Heart left ventricle (tissue), 16 donors: ENCODE measurements at regions not wholly inside any gene's neighbourhood (a gene's known extent, or its start where the extent isn't known, plus 50 kb on each side); places are given as distances from the start of the nearest gene placed in this dataset.

Experiments
- ATAC-seq, 4 donors: fragments of 200-7000 bp; cut with Tn5 transposase; one replicate each; pipeline ENCODE4 v1.9.1; 2020 to 2022; ENCODE audit warnings: moderate library complexity in 4 of 4, mild to moderate bottlenecking in 3 of 4, moderate number of reproducible peaks in 1 of 4
- DNase-seq, 5 donors: peaks; one replicate each; pipeline ENCODE4 v3.0.0-alpha.2; 2020
- H3K27ac ChIP-seq, 12 donors: fragments of 200-600 bp; sonication (generic) in 4 of 12; one replicate each; pipeline versions ENCODE4 v1.5.0 to v1.8.0; 2016 to 2022; ENCODE audit warnings: mild to moderate bottlenecking in 2 of 12
- H3K27me3 ChIP-seq, 9 donors: fragments of 200-600 bp; sonication (generic) in 2 of 9; one replicate each; pipeline versions ENCODE4 v1.5.1 to v1.8.0; 2016 to 2022; ENCODE audit warnings: mild to moderate bottlenecking in 3 of 9
- H3K36me3 ChIP-seq, 9 donors: fragments of 200-600 bp; sonication (generic) in 2 of 9; one replicate each; pipeline versions ENCODE4 v1.5.0 to v1.8.0; 2018 to 2022; ENCODE audit warnings: mild to moderate bottlenecking in 2 of 9
- H3K4me1 ChIP-seq, 12 donors: fragments of 200-600 bp; sonication (generic) in 4 of 12; one replicate each; pipeline versions ENCODE4 v1.5.0 to v1.8.0; 2016 to 2022; ENCODE audit warnings: mild to moderate bottlenecking in 3 of 12
- H3K4me3 ChIP-seq, 12 donors: fragments of 200-600 bp; sonication (generic) in 4 of 12; one replicate each; pipeline versions ENCODE4 v1.5.0 to v1.8.0; 2017 to 2022; ENCODE audit warnings: mild to moderate bottlenecking in 9 of 12, moderate library complexity in 4 of 12
- H3K9me3 ChIP-seq, 12 donors: fragments of 200-600 bp; sonication (generic) in 4 of 12; one replicate each; pipeline versions ENCODE4 v1.5.0 to v1.8.0; 2016 to 2022; ENCODE audit warnings: mild to moderate bottlenecking in 1 of 12
- CTCF ChIP-seq, 12 donors: fragments of 200-600 bp; sonication (generic) in 4 of 12; IDR thresholded peaks; one replicate each; pipeline versions ENCODE4 v1.5.0 to v1.8.0; 2018 to 2022; ENCODE audit warnings: antibody characterized with exemption in 12 of 12, mild to moderate bottlenecking in 5 of 12
- POLR2A ChIP-seq, 2 donors: fragments of 450-650 bp; IDR thresholded peaks; one replicate each; pipeline ENCODE4 v1.6.1; 2017; ENCODE audit warnings: antibody characterized with exemption in 2 of 2, mild to moderate bottlenecking in 2 of 2, moderate library complexity in 2 of 2
- WGBS, 4 donors: extraction: QIAGEN DNeasy Blood & Tissue Kit in 2 of 4; methylation state at CpG; one replicate each; pipeline versions ENCODE4 v1.1.5 to v1.1.7; 2013 to 2018; 5-methylcytosine and 5-hydroxymethylcytosine counted together
- intact Hi-C, 10 donors: fragments of 100-400 bp; cut with DNase I; formaldehyde crosslinking; loops; one replicate each; pipeline versions ENCODE4 v1.11.1 to v1.14.2; 2022
- donor health status: ischemic (EF 13 %, LVEDD 7.1; RV severe dilation, severe dysfunction).
- donor health status: healthy with polysubstance abuse.
- donor health status: DM: no; HTN: yes; CAD: no.
- donor health status: DM: no; HTN: no; CAD: no.
- donor health status: ischemic (EF 25% LVEDD 6.9; RV normal size, moderate dysfunction).
- donor health status: ischemic (EF 25% LVEDD 5.7; RV mildly dilated, moderate dysfunction).
- donor health status: healthy.
- donor health status: DM: yes; HTN: yes; CAD: no.
- donor health status: ischemic (EF 35%, LVEDD 5.7; RV mildly dilated, moderate dysfunction).
- donor health status: nonischemic (EF 11% LVEDD 7.7; RV severe dilation, severe dysfunction).
- donor health status: DM: yes; HTN: yes; CAD: no.
- donor health status: PGD.
- donor health status: ischemic (EF 29% LVEDD 5.4; RV normal size, mild dysfunction).
- donor health status: nonischemic (EF 23%, LVEDD 6.1; RV moderate dilation, normal function).

- Histone ChIP-seq H3K36me3 (peaks cover 0 to 46% (median 40%) of the 10 kb centered on the region in 9 donors), H3K4me1 (peaks cover 16 to 96% (median 85%) of the 10 kb centered on the region in 12 donors), H3K9me3 (no peaks in the 10 kb centered on the region), H3K27ac (peak overlapping the region in 9 of 12 donors; percentile 1 to 52 (median 16)), H3K27me3 (no peaks in the 10 kb centered on the region), H3K4me3 (no peak overlapping the region)
- ATAC-seq (peak in 3 of 4 donors; percentile 25 to 35 (median 31)), DNase-seq (peak in 3 of 5 donors; percentile 48 to 52 (median 51))
- WGBS, 4 donors: 9 to 20% (median 11%) methylated on average over 7 of the region's 7 CpGs
- TF ChIP-seq CTCF (IDR thresholded peaks at IDR 0.05): no peak
- TF ChIP-seq POLR2A (IDR thresholded peaks at IDR 0.05): no peak
- intact Hi-C loops: loop anchor here in 2 of 10 donors (5.0 to 10.0 kb wide), 2 partner anchors 79 to 87 kb away; no protein-coding TSS in a partner anchor
Measured at GRCh38 chr9:110141227-110141793, 66.6 kb downstream of the C9orf152 start.

- Histone ChIP-seq H3K36me3 (peaks cover 0 to 36% (median 31%) of the 10 kb centered on the region in 9 donors), H3K27me3 (no peaks in the 10 kb centered on the region), H3K4me1 (peaks cover 16 to 96% (median 82%) of the 10 kb centered on the region in 12 donors), H3K9me3 (no peaks in the 10 kb centered on the region), H3K4me3 (no peak overlapping the region), H3K27ac (peak overlapping the region in 5 of 12 donors; percentile 2 to 51 (median 39))
- 92 to 97% (median 95%) methylated on average over 3 of the region's 3 CpGs for WGBS, 4 donors
- no peak for TF ChIP-seq POLR2A (IDR thresholded peaks at IDR 0.05)
- TF ChIP-seq CTCF (IDR thresholded peaks at IDR 0.05): no peak
- intact Hi-C loops: loop anchor here in 2 of 10 donors (5.0 to 10.0 kb wide), 2 partner anchors 80 to 87 kb away; no protein-coding TSS in a partner anchor
- ATAC-seq (no peak), DNase-seq (no peak)
Measured at GRCh38 chr9:110142253-110142652, 65.7 kb downstream of the C9orf152 start.

- no peak for TF ChIP-seq POLR2A (IDR thresholded peaks at IDR 0.05)
- peak in 4 of 12 donors; percentile 8 to 17 (median 12) for TF ChIP-seq CTCF (IDR thresholded peaks at IDR 0.05)
- Histone ChIP-seq H3K27me3 (no peaks in the 10 kb centered on the region), H3K27ac (peak overlapping the region in 7 of 12 donors; percentile 2 to 51 (median 36)), H3K4me1 (peaks cover 16 to 96% (median 83%) of the 10 kb centered on the region in 12 donors), H3K4me3 (no peak overlapping the region), H3K9me3 (no peaks in the 10 kb centered on the region), H3K36me3 (peaks cover 0 to 29% (median 24%) of the 10 kb centered on the region in 9 donors)
- peak in 2 of 4 donors; percentile 3 to 23 for ATAC-seq
- no peak for DNase-seq
- intact Hi-C loops: loop anchor here in 2 of 10 donors (5.0 to 10.0 kb wide), 2 partner anchors 81 to 88 kb away; no protein-coding TSS in a partner anchor
- WGBS, 4 donors: 64 to 80% (median 74%) methylated on average over 3 of the region's 3 CpGs
Measured at GRCh38 chr9:110142868-110143481, 65.0 kb downstream of the C9orf152 start.

- H3K9me3 ChIP-seq: no peaks in the 10 kb centered on the region
- peaks cover 0 to 24% (median 19%) of the 10 kb centered on the region in 9 donors for H3K36me3 ChIP-seq
- H3K27me3 ChIP-seq: no peaks in the 10 kb centered on the region
- H3K4me1 ChIP-seq: peaks cover 16 to 97% (median 83%) of the 10 kb centered on the region in 12 donors
- no peak for DNase-seq
- intact Hi-C loops: loop anchor here in 2 of 10 donors (5.0 to 10.0 kb wide), 2 partner anchors 81 to 89 kb away; no protein-coding TSS in a partner anchor
- peak in 3 of 4 donors; percentile 51 to 55 (median 55) for ATAC-seq
- no peak overlapping the region for H3K4me3 ChIP-seq
- peak overlapping the region in 8 of 12 donors; percentile 1 to 51 (median 28) for H3K27ac ChIP-seq
- WGBS, 4 donors: 8 to 15% (median 12%) methylated on average over 1 of the region's 1 CpG
- TF ChIP-seq POLR2A (IDR thresholded peaks at IDR 0.05) (no peak), CTCF (IDR thresholded peaks at IDR 0.05) (no peak)
Measured at GRCh38 chr9:110143485-110143884, 64.5 kb downstream of the C9orf152 start.
